NCI-H345 treated with DMSO at 0.1 percent for 48 hours (cell line): ENCODE measurements at regions not wholly inside any gene's neighbourhood (a gene's known extent, or its start where the extent isn't known, plus 50 kb on each side); places are given as distances from the start of the nearest gene placed in this dataset.
"Not testable (repeated sequence)": the region's sequence is repeated elsewhere in the genome, so short reads cannot be mapped to it uniquely, and the experiment has no call there.

ENCODE experiments used
- DNase-seq: peaks from one replicate; lab custom pipeline; 2025; ENCODE audit not compliant: unreplicated experiment; lab: John Stamatoyannopoulos, UW

DNA sequence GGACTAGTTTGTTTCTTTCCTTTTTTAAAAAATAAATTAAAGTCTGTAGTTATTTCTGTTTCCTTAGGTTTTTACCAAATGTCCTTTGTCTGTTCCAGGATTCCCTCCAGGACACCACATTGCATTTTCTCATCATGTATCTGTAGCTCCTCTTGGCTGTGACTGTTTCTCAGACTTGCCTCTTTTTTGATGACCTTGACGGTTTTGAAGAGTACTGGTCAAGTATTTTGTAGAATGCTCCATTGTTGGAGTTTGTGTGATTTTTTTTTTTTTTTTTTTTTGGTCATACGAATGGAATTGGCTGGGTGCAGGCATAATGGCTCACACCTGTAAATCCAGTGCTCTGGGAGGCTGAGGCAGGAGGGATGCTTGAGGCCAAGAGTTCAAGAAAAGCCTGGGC, 127.1 kb upstream of the BMPER start:
- DNase-seq: no peak

GRCh38 chr7:33779216-33779615, 126.1 kb upstream of the BMPER start:
- no peak for DNase-seq

DNA sequence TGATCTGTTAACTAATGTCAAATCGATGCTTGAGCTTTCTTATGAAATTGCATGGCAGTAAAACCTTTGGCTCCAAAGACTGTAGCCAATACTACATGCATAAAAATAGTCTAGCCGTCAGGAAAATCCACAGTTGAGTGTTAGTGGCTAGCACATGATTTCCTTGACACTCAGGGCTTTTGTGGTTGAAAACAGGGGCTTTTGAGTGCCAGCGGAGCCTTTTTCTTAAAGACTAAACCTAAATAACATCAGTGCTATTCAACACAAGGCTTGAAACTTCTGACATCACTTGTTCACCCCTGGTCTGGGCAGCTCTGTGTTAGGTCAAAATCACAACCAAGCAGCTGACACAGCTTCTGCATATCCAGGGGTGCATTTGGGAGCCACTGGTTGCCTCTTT, 124.2 kb upstream of the BMPER start:
- DNase-seq: no peak

- DNase-seq: no peak
Observed at GRCh38 chr7:33781796-33782195, 123.5 kb upstream of the BMPER start.

- no peak for DNase-seq
Observed at GRCh38 chr7:33784000-33784399, 121.3 kb upstream of the BMPER start.

DNA sequence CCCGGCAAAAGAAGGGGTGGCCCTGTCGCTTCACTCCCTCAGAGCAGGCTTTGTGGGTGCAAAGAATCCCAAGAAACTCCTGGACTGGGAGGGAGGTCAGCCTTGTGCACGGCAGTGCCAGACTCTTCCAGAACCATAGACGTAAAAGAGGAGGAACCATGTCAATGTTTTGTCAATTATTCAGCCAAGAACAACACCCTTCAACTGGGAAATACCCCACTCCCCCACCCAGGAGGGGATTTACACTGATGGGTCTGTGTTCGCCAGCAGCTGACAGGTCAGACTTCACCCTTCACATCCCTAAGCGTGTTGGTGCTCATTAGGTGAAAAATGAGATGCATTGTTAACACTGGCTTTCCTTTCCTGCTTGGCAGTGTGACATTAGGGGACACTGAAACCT, 116.8 kb upstream of the BMPER start:
- no peak for DNase-seq

- no peak for DNase-seq
Observed at GRCh38 chr7:33789871-33790630, 115.3 kb upstream of the BMPER start.

- DNase-seq: no peak
Observed at GRCh38 chr7:33790746-33791145, 114.6 kb upstream of the BMPER start.

DNA sequence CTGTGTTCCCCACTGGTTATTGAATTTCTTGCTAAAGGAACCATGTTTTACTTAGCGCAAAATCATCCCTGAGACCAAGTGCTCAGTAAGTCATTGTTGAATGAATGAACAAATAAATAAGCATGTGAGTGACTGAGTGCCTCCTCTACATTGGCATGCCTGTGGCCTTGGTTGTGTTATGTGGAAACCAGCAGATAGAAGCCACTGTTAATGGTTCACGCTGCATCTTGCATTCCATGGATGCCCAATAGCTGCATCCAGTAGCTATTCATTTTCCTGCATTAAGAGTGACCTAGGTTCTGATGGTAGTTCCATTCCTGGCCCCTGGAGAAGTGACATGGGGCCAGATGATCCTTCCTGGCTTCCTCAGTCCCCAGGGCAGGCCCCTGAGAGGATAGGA, 113.3 kb upstream of the BMPER start:
- DNase-seq: no peak

GRCh38 chr7:33792547-33793105, 112.7 kb upstream of the BMPER start:
- no peak for DNase-seq

- no peak for DNase-seq
Observed at GRCh38 chr7:33793616-33794015, 111.7 kb upstream of the BMPER start.

- DNase-seq: no peak
Observed at GRCh38 chr7:33794419-33794818, 110.9 kb upstream of the BMPER start.

DNA sequence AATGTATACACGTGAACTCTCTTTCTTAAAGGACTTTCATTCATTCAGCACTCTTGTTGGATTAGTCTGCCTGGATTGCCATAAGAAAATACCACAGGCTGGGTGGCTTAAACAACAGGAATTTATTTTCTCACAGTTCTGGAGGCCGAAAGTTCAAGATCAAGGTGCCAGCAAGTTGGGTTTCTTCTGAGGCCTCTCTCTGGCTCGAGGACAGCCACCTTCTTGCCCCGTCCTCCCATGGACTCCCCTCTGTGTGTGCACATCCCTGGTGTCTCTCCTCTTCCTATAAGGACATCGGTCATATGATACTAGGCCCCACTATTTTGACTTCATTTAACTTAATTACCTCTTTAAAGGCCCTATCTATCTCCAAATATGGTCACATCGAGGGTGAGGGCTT, 110.4 kb upstream of the BMPER start:
- DNase-seq: no peak

DNA sequence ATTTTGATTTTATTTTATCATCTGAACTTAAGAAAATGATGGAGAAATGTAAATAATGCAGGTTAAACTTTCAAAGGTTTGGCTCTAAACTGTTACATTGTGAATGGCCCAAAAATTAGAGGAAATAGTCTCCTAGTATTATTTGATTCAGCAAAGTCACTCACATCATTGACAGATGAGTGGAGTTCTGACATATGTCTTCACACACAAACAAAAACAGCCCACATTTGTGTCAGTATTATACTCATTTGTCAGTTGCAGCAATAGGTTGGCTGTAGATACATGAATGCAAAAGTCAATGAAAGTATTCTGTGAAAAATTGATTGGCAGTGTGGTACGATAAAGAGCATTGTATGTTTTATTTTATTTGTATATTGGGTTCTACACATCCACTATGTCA, 108.8 kb upstream of the BMPER start:
- DNase-seq: no peak

GRCh38 chr7:33797512-33797911, 107.8 kb upstream of the BMPER start:
- not testable (repeated sequence) for DNase-seq

GRCh38 chr7:33798686-33799325, 106.5 kb upstream of the BMPER start:
- DNase-seq: no peak

DNA sequence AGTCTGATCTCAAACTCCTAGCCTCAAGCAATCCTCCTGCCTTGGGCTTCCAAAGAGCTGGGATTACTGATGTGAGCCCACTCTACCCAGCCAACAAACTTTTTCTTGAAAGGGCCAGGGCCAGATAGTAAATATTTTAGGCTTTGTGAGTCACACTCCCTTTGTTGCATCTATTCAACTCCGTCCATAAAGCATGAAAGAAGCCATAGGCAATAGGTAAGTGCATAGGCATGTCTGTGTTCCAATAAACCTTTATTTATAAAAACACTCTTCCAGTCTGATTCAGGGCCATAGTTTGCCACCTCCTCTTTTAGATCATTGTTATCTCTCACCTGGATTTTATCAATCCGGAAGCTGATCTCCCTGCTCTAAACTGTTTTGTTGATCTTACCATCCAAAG, 105.6 kb upstream of the BMPER start:
- no peak for DNase-seq

DNA sequence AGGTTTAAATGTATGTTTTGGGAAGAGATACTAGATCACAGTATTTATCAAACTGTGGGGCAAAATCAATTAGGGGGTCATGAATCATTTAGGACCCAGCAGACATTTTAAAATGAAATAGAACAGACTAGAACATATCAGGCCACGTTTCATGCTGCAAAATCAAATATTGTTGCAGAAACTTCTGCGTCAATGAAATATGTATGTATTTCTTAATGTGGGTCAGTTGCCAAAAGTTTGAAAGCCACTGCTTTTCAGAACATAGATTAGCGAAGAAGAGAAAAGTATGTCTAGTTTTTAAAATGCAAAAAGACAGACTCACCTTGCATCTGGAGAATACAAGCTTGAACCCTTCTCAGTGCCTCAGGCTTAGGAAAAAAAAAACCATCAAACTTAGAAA, 102.7 kb upstream of the BMPER start:
- no peak for DNase-seq

- no peak for DNase-seq
Observed at GRCh38 chr7:33804140-33804660, 101.1 kb upstream of the BMPER start.

DNA sequence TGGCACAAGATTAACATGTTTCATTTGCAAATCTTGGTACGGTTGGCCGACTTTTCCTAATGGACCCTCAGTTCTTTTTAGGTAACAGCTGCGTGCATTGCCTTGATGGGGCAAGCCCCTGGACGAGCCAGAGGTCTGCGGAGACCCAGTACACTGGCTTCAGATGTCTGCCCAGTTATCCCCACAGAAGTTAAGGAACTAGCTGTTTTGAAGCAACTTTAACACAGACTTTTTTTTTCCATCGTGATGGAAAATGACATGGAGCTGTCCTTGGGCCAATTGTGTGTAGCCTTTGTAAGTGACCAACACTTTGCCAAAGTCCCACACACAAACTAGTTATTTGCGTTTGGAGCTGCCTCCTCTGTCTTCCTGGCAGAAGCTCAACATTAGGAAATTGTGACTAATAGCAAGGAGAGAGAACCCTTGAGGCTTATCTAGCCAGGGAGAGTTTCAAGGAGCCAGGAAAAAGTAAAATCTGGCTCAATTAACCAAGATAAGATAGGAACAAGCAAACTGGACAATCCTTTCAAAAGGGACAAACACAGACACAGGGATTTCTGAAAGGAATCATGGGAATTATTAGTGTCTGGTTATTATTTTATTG, 99.6 kb upstream of the BMPER start:
- DNase-seq: no peak

GRCh38 chr7:33806298-33807154, 98.8 kb upstream of the BMPER start:
- no peak for DNase-seq
